DMS53 (cell line): ENCODE measurements at regions not wholly inside any gene's neighbourhood (a gene's known extent, or its start where the extent isn't known, plus 50 kb on each side); places are given as distances from the start of the nearest gene placed in this dataset.
"Not testable (repeated sequence)": the region's sequence is repeated elsewhere in the genome, so short reads cannot be mapped to it uniquely, and the experiment has no call there.

Source experiments
- DNase-seq: peaks from one replicate; lab custom pipeline; 2025; lab: John Stamatoyannopoulos, UW

- DNase-seq: no peak
Measured at GRCh38 chr16:52787709-52788108, 240.8 kb upstream of the TOX3 start.

- no peak for DNase-seq
Measured at GRCh38 chr16:52786091-52786490, 239.1 kb upstream of the TOX3 start.

- no peak for DNase-seq
Measured at GRCh38 chr16:52785653-52786052, 238.7 kb upstream of the TOX3 start.

GRCh38 chr16:52783616-52784015 lies 236.7 kb upstream of the TOX3 start:
- DNase-seq: no peak

GRCh38 chr16:52781005-52781630 lies 234.2 kb upstream of the TOX3 start:
- DNase-seq: no peak

- DNase-seq: peak; percentile 57
Measured at GRCh38 chr16:52773026-52773425, 226.1 kb upstream of the TOX3 start.

GRCh38 chr16:52770828-52771227 lies 223.9 kb upstream of the TOX3 start:
- DNase-seq: no peak

- DNase-seq: no peak
Measured at GRCh38 chr16:52758473-52758855, 211.5 kb upstream of the TOX3 start.

GRCh38 chr16:52757746-52758472 lies 211.0 kb upstream of the TOX3 start:
- no peak for DNase-seq

GRCh38 chr16:52756812-52757517 lies 210.0 kb upstream of the TOX3 start:
- DNase-seq: peak; percentile 38

- DNase-seq: no peak
Measured at GRCh38 chr16:52755396-52755795, 208.5 kb upstream of the TOX3 start.

- DNase-seq: no peak
Measured at GRCh38 chr16:52751035-52751434, 204.1 kb upstream of the TOX3 start.

GRCh38 chr16:52748741-52749140 lies 201.8 kb upstream of the TOX3 start:
- no peak for DNase-seq

- DNase-seq: no peak
Measured at GRCh38 chr16:52747088-52747595, 200.2 kb upstream of the TOX3 start.

- DNase-seq: no peak
Measured at GRCh38 chr16:52743707-52744106, 196.8 kb upstream of the TOX3 start.

GRCh38 chr16:52742608-52743170 lies 195.7 kb upstream of the TOX3 start:
- no peak for DNase-seq

- DNase-seq: no peak
Measured at GRCh38 chr16:52742052-52742451, 195.1 kb upstream of the TOX3 start.

GRCh38 chr16:52741351-52741750 lies 194.4 kb upstream of the TOX3 start:
- no peak for DNase-seq

- DNase-seq: no peak
Measured at GRCh38 chr16:52740766-52741165, 193.8 kb upstream of the TOX3 start.

- DNase-seq: no peak
Measured at GRCh38 chr16:52740333-52740732, 193.4 kb upstream of the TOX3 start.

GRCh38 chr16:52738992-52739391 lies 192.0 kb upstream of the TOX3 start:
- DNase-seq: not testable (repeated sequence)

- DNase-seq: no peak
Measured at GRCh38 chr16:52731219-52731875, 184.4 kb upstream of the TOX3 start.
